IMR-90 (cell line): ENCODE measurements at regions not wholly inside any gene's neighbourhood (a gene's known extent, or its start where the extent isn't known, plus 50 kb on each side); places are given as distances from the start of the nearest gene placed in this dataset.

Experiments
- ATAC-seq: fragments of 200-7000 bp; cut with Tn5 transposase; 2 replicates; pipeline ENCODE4 v1.9.1; 2020; ENCODE audit warnings: low read depth, mild to moderate bottlenecking, moderate library complexity
- BruUV-seq: library from RNA; stranded (reverse); fragments of 400-500 nt; replicated peaks from 2 replicates; lab custom pipeline; 2021; lab: Mats Ljungman, UMichigan
- CTCF ChIA-PET: fragments of 300-600 bp; formaldehyde crosslinking; extraction: SDS; loops from one replicate; lab custom pipeline; 2021; ENCODE audit warnings: antibody characterized with exemption; lab: Yijun Ruan, JAX
- POLR2A ChIA-PET: fragments of 300-600 bp; sonication (Branson Sonifier 250); formaldehyde crosslinking; loops from one replicate; lab custom pipeline; 2022; ENCODE audit warnings: antibody characterized with exemption; ENCODE audit not compliant: unreplicated experiment; lab: Charles Lee
- DNase-seq: peaks from one replicate; pipeline ENCODE4 v3.0.0; 2013
- H2AFZ ChIP-seq: replicated peaks from 2 replicates; pipeline ENCODE3; 2013; ENCODE audit warnings: low read length, mild to moderate bottlenecking; ENCODE audit not compliant: poor library complexity
- H2AK5ac ChIP-seq: 2 replicates; pipeline ENCODE4 v1.6.1; 2013; ENCODE audit warnings: low read depth, low read length, inconsistent platforms
- H2AK9ac ChIP-seq: replicated peaks from 2 replicates; pipeline ENCODE3; 2013; ENCODE audit warnings: mild to moderate bottlenecking, low read depth, low read length, moderate library complexity; ENCODE audit not compliant: poor library complexity
- H2BK120ac ChIP-seq: 2 replicates; pipeline ENCODE4 v1.6.1; 2013; ENCODE audit warnings: low read depth, low read length, inconsistent platforms
- H2BK15ac ChIP-seq: 3 replicates; pipeline ENCODE4 v1.6.1; 2013; ENCODE audit warnings: low read depth, low read length, inconsistent platforms
- H2BK20ac ChIP-seq: 2 replicates; pipeline ENCODE4 v1.6.1; 2013; ENCODE audit warnings: low read depth, mild to moderate bottlenecking, inconsistent platforms, low read length, moderate library complexity
- H2BK5ac ChIP-seq: 2 replicates; pipeline ENCODE4 v1.6.1; 2013; ENCODE audit warnings: mild to moderate bottlenecking, low read depth, low read length, inconsistent platforms; ENCODE audit not compliant: poor library complexity, severe bottlenecking
- H3K14ac ChIP-seq: replicated peaks from 2 replicates; pipeline ENCODE4 v1.6.1; 2013; ENCODE audit warnings: low read depth, low read length, inconsistent platforms
- H3K18ac ChIP-seq: 2 replicates; pipeline ENCODE4 v1.6.1; 2013; ENCODE audit warnings: low read depth, low read length, control low read depth
- H3K23ac ChIP-seq: 2 replicates; pipeline ENCODE4 v1.6.1; 2013; ENCODE audit warnings: low read depth, low read length, inconsistent platforms
- H3K27ac ChIP-seq: 2 replicates; pipeline ENCODE4 v1.5.1; 2013; ENCODE audit warnings: mild to moderate bottlenecking, control low read depth, low read length; ENCODE audit not compliant: insufficient read depth
- H3K27me3 ChIP-seq: 2 replicates; pipeline ENCODE4 v1.6.1; 2013; ENCODE audit warnings: low read length; ENCODE audit not compliant: control insufficient read depth, insufficient read depth
- H3K36me3 ChIP-seq: 2 replicates; pipeline ENCODE4 v1.6.1; 2013; ENCODE audit warnings: low read length, mixed read lengths; ENCODE audit not compliant: control insufficient read depth, insufficient read depth
- H3K4ac ChIP-seq: 2 replicates; pipeline ENCODE4 v1.6.1; 2013; ENCODE audit warnings: low read depth, low read length, inconsistent platforms
- H3K4me1 ChIP-seq: 2 replicates; pipeline ENCODE4 v1.6.1; 2013; ENCODE audit warnings: low read length, mixed read lengths; ENCODE audit not compliant: control insufficient read depth, insufficient read depth
- H3K4me2 ChIP-seq: 2 replicates; pipeline ENCODE4 v1.6.1; 2013; ENCODE audit warnings: low read depth, mild to moderate bottlenecking, control low read depth, low read length, moderate library complexity
- H3K4me3 ChIP-seq: 2 replicates; pipeline ENCODE4 v1.5.1; 2013; ENCODE audit warnings: low read depth, mild to moderate bottlenecking, control low read depth, low read length, moderate library complexity; ENCODE audit not compliant: insufficient read depth
- H3K56ac ChIP-seq: 2 replicates; pipeline ENCODE4 v1.6.1; 2013; ENCODE audit warnings: low read length, inconsistent platforms; ENCODE audit not compliant: insufficient read depth; ENCODE audit errors: extremely low read depth
- H3K79me1 ChIP-seq, 2 experiments: 2 replicates each; pipeline ENCODE4 v1.6.1; 2013; ENCODE audit warnings: low read length in 2 of 2, inconsistent platforms in 1 of 2, low read depth in 1 of 2
- H3K9ac ChIP-seq: 2 replicates; pipeline ENCODE4 v1.6.1; 2013; ENCODE audit warnings: low read depth, low read length, control low read depth
- H3K9me1 ChIP-seq: 2 replicates; pipeline ENCODE4 v1.6.1; 2013; ENCODE audit warnings: low read length, inconsistent platforms; ENCODE audit not compliant: insufficient read depth
- H3K9me3 ChIP-seq: 2 replicates; pipeline ENCODE4 v1.6.1; 2013; ENCODE audit warnings: low read length; ENCODE audit not compliant: control insufficient read depth, insufficient read depth
- H4K20me1 ChIP-seq: 2 replicates; pipeline ENCODE4 v1.6.1; 2013; ENCODE audit warnings: low read length, inconsistent platforms; ENCODE audit not compliant: insufficient read depth
- H4K5ac ChIP-seq: 2 replicates; pipeline ENCODE4 v1.6.1; 2013; ENCODE audit warnings: mild to moderate bottlenecking, low read depth, low read length, control low read depth
- H4K8ac ChIP-seq, 2 experiments: 2 replicates each; pipeline ENCODE4 v1.6.1; 2013; ENCODE audit warnings: low read depth in 2 of 2, low read length in 2 of 2, control low read depth in 1 of 2, inconsistent platforms in 1 of 2
- H4K91ac ChIP-seq: 2 replicates; pipeline ENCODE4 v1.6.1; 2013; ENCODE audit warnings: low read depth, low read length, inconsistent platforms; ENCODE audit not compliant: insufficient read depth
- BHLHE40 ChIP-seq: fragments of 150-350 bp; IDR thresholded peaks from 2 replicates; pipeline ENCODE4 v1.6.1; 2016; ENCODE audit warnings: mild to moderate bottlenecking, low read depth, low read length
- CEBPB ChIP-seq: IDR thresholded peaks from 2 replicates; pipeline ENCODE4 v1.6.1; 2012; ENCODE audit warnings: low read depth, low read length, improper control_type of control experiment
- CHD1 ChIP-seq: IDR thresholded peaks from 2 replicates; pipeline ENCODE4 v1.6.1; 2012; ENCODE audit warnings: low read depth, low read length, improper control_type of control experiment
- CTCF ChIP-seq: conservative IDR thresholded peaks from 2 replicates; pipeline ENCODE4 v1.5.1; 2012; ENCODE audit warnings: mild to moderate bottlenecking, low read depth, low read length, improper control_type of control experiment
- ELK1 ChIP-seq: fragments of 150-350 bp; IDR thresholded peaks from 2 replicates; pipeline ENCODE4 v1.6.1; 2016; ENCODE audit warnings: low read depth, mild to moderate bottlenecking, low read length, moderate library complexity, borderline replicate concordance
- FOS ChIP-seq: fragments of 150-350 bp; IDR thresholded peaks from 2 replicates; pipeline ENCODE4 v1.6.1; 2016; ENCODE audit warnings: low read depth, low read length
- MAFK ChIP-seq: IDR thresholded peaks from 2 replicates; pipeline ENCODE4 v1.6.1; 2012; ENCODE audit warnings: low read depth, low read length, improper control_type of control experiment
- MXI1 ChIP-seq: IDR thresholded peaks from 2 replicates; pipeline ENCODE4 v1.6.1; 2012; ENCODE audit warnings: low read depth, mild to moderate bottlenecking, low read length, moderate library complexity, borderline replicate concordance
- NFE2L2 ChIP-seq: fragments of 150-350 bp; IDR thresholded peaks from 2 replicates; pipeline ENCODE4 v1.6.1; 2016; ENCODE audit warnings: low read depth, mild to moderate bottlenecking, low read length
- POLR2A ChIP-seq: IDR thresholded peaks from 2 replicates; pipeline ENCODE4 v1.6.1; 2012; ENCODE audit warnings: mild to moderate bottlenecking, low read depth, low read length
- RAD21 ChIP-seq: IDR thresholded peaks from 2 replicates; pipeline ENCODE4 v1.6.1; 2012; ENCODE audit warnings: low read length, improper control_type of control experiment
- RCOR1 ChIP-seq: IDR thresholded peaks from 2 replicates; pipeline ENCODE4 v1.6.1; 2012; ENCODE audit warnings: mild to moderate bottlenecking, low read length, improper control_type of control experiment; ENCODE audit not compliant: insufficient replicate concordance
- RFX5 ChIP-seq: IDR thresholded peaks from 2 replicates; pipeline ENCODE4 v1.8.0; 2012; ENCODE audit warnings: low read depth, mild to moderate bottlenecking, low read length, moderate library complexity
- SMC3 ChIP-seq: fragments of 150-350 bp; IDR thresholded peaks from 2 replicates; pipeline ENCODE4 v1.6.1; 2016; ENCODE audit warnings: low read depth, mild to moderate bottlenecking, antibody characterized with exemption, low read length, moderate library complexity
- USF2 ChIP-seq: fragments of 150-350 bp; IDR thresholded peaks from 2 replicates; pipeline ENCODE4 v1.6.1; 2017; ENCODE audit warnings: mild to moderate bottlenecking, antibody characterized with exemption, low read length, low read depth
- dilution Hi-C: fragments of 300-500 bp; cut with HindIII; formaldehyde crosslinking; loops from one replicate; pipeline ENCODE4 v1.14.3; 2018; ENCODE audit warnings: low sequenced_read_pairs; ENCODE audit not compliant: unreplicated experiment
- in situ Hi-C: fragments of 300-500 bp; cut with MboI; formaldehyde crosslinking; loops from 3 replicates; pipeline ENCODE4 v1.14.3; 2019; ENCODE audit warnings: low sequenced_read_pairs, inconsistent platforms, mixed read lengths
- intact Hi-C: fragments of 100-400 bp; cut with micrococcal nuclease; formaldehyde crosslinking; loops from 2 replicates; pipeline ENCODE4 v1.10.0; 2022

GRCh38 chr5:23437011-23437410, 70.4 kb upstream of the PRDM9 start:
- dilution Hi-C loops = no loop called here
- no peak for TF ChIP-seq RCOR1
- TF ChIP-seq POLR2A = no peak
- TF ChIP-seq SMC3 = no peak
- TF ChIP-seq NFE2L2 = no peak
- TF ChIP-seq BHLHE40 = no peak
- TF ChIP-seq CHD1 = no peak
- TF ChIP-seq USF2 = no peak
- TF ChIP-seq MAFK = no peak
- TF ChIP-seq MXI1 = no peak
- TF ChIP-seq CTCF = no peak
- TF ChIP-seq RFX5 = no peak
- TF ChIP-seq CEBPB = no peak
- no peak for TF ChIP-seq ELK1
- no peak for TF ChIP-seq RAD21
- no peak for TF ChIP-seq FOS
- no peak overlapping the region for H3K23ac ChIP-seq

More at GRCh38 chr5:23437011-23437410, 70.4 kb upstream of the PRDM9 start:
- Histone ChIP-seq H2AFZ (no peak overlapping the region), H3K27ac (no peak overlapping the region), H2AK5ac (no peak overlapping the region), H3K36me3 (no peaks in the 10 kb centered on the region), H4K20me1 (no peaks in the 10 kb centered on the region), H3K9me3 (0 out of 2 replicates have a peak, but pooled peaks cover 3% of the 10 kb centered on the region), H3K14ac (no peak overlapping the region), H4K5ac (no peak overlapping the region), H3K4me1 (no peaks in the 10 kb centered on the region), H2BK120ac (no peak overlapping the region), H3K9ac (no peak overlapping the region), H3K4me2 (no peak overlapping the region), H2BK20ac (no peak overlapping the region), H3K56ac (no peak overlapping the region), H3K4me3 (no peak overlapping the region), H2AK9ac (no peak overlapping the region), H3K18ac (no peak overlapping the region), H4K91ac (no peak overlapping the region), H3K27me3 (no peaks in the 10 kb centered on the region), H2BK5ac (no peak overlapping the region), H4K8ac (no peak overlapping the region), H3K4ac (no peak overlapping the region), H3K79me1 (no peaks in the 10 kb centered on the region), H3K9me1 (no peaks in the 10 kb centered on the region), H2BK15ac (no peak overlapping the region)
- in situ Hi-C loops (no loop called here), intact Hi-C loops (no loop called here)
- no TSS peak for BruUV-seq
- POLR2A ChIA-PET = no interaction called here
- DNase-seq (no peak), ATAC-seq (no peak)
- CTCF ChIA-PET = interaction anchor here (0.6 kb wide), 1 partner anchor 208 kb away, joined by 3 read pairs; no protein-coding TSS in a partner anchor
